Loucy (cell line): ENCODE measurements at regions not wholly inside any gene's neighbourhood (a gene's known extent, or its start where the extent isn't known, plus 50 kb on each side); places are given as distances from the start of the nearest gene placed in this dataset.

ENCODE experiments used
- H2AFZ ChIP-seq: fragments of 200-600 bp; sonication (generic); 2 replicates; pipeline ENCODE4 v1.6.0; 2016; ENCODE audit warnings: antibody characterized with exemption, mild to moderate bottlenecking, low read length, moderate library complexity
- H3F3A ChIP-seq: fragments of 200-600 bp; 2 replicates; pipeline ENCODE4 v1.6.0; 2016; ENCODE audit warnings: antibody characterized with exemption, low read depth, mild to moderate bottlenecking
- H3K27me3 ChIP-seq: fragments of 200-600 bp; sonication (generic); 2 replicates; pipeline ENCODE4 v1.6.1; 2014; ENCODE audit warnings: low read length, mild to moderate bottlenecking; ENCODE audit not compliant: insufficient read depth, poor library complexity, severe bottlenecking
- H3K36me3 ChIP-seq: fragments of 200-600 bp; sonication (generic); 2 replicates; pipeline ENCODE4 v1.6.1; 2016; ENCODE audit warnings: low read length; ENCODE audit not compliant: insufficient read depth
- H3K4me1 ChIP-seq: fragments of 200-600 bp; sonication (generic); 2 replicates; pipeline ENCODE4 v1.5.1; 2014; ENCODE audit warnings: low read length, mild to moderate bottlenecking; ENCODE audit not compliant: insufficient read depth, poor library complexity, severe bottlenecking
- H3K4me2 ChIP-seq: fragments of 200-600 bp; sonication (generic); 2 replicates; pipeline ENCODE4 v1.6.0; 2014; ENCODE audit warnings: antibody characterized with exemption, low read length, low read depth, mild to moderate bottlenecking; ENCODE audit not compliant: poor library complexity, severe bottlenecking
- H3K4me3 ChIP-seq: fragments of 200-600 bp; sonication (generic); 2 replicates; pipeline ENCODE4 v1.5.1; 2014; ENCODE audit warnings: low read length, mild to moderate bottlenecking, mixed read lengths; ENCODE audit not compliant: poor library complexity, severe bottlenecking
- H3K79me2 ChIP-seq: fragments of 200-600 bp; sonication (generic); 2 replicates; pipeline ENCODE4 v1.6.1; 2014; ENCODE audit warnings: low read length; ENCODE audit not compliant: insufficient read depth
- H3K9ac ChIP-seq: fragments of 200-600 bp; sonication (generic); 2 replicates; pipeline ENCODE4 v1.6.0; 2014; ENCODE audit warnings: mild to moderate bottlenecking, low read depth, low read length, moderate library complexity; ENCODE audit not compliant: poor library complexity, severe bottlenecking
- H3K9me2 ChIP-seq: fragments of 200-600 bp; sonication (generic); replicated peaks from 2 replicates; pipeline ENCODE4 v1.6.1; 2016; ENCODE audit warnings: low read depth, low read length, mixed read lengths
- H3K9me3 ChIP-seq: fragments of 200-600 bp; sonication (generic); 2 replicates; pipeline ENCODE4 v1.6.1; 2014; ENCODE audit warnings: mild to moderate bottlenecking, antibody characterized with exemption, low read length, low read depth; ENCODE audit not compliant: insufficient read depth
- H4K20me1 ChIP-seq: fragments of 200-600 bp; sonication (generic); 2 replicates; pipeline ENCODE4 v1.6.0; 2014; ENCODE audit warnings: antibody characterized with exemption, low read length, mild to moderate bottlenecking; ENCODE audit not compliant: insufficient read depth, poor library complexity, severe bottlenecking
- CTCF ChIP-seq: fragments of 200-600 bp; sonication (generic); conservative IDR thresholded peaks from 2 replicates; pipeline ENCODE4 v1.5.1; 2014; ENCODE audit warnings: mild to moderate bottlenecking, antibody characterized with exemption, low read length
- EZH2phosphoT487 ChIP-seq: fragments of 200-600 bp; IDR thresholded peaks from 2 replicates; pipeline ENCODE4 v1.6.1; 2018; ENCODE audit warnings: antibody characterized with exemption, mild to moderate bottlenecking, moderate library complexity, borderline replicate concordance

- Histone ChIP-seq H3K9me3 (no peaks in the 10 kb centered on the region), H3K9me2 (no peaks in the 10 kb centered on the region), H3K36me3 (no peaks in the 10 kb centered on the region), H3K9ac (no peak overlapping the region), H4K20me1 (no peaks in the 10 kb centered on the region), H3K4me2 (no peak overlapping the region), H3K4me3 (no peak overlapping the region), H3F3A (no peaks in the 10 kb centered on the region), H2AFZ (no peak overlapping the region), H3K27me3 (no peaks in the 10 kb centered on the region), H3K4me1 (no peaks in the 10 kb centered on the region), H3K79me2 (no peaks in the 10 kb centered on the region)
- TF ChIP-seq CTCF: no peak
- no peak for TF ChIP-seq EZH2phosphoT487
Observed at GRCh38 chr5:28850320-28850921, 1812.0 kb upstream of the CDH9 start.

GRCh38 chr5:28831042-28831441 is 1792.7 kb upstream of the CDH9 start:
- Histone ChIP-seq H4K20me1 (no peaks in the 10 kb centered on the region), H3K27me3 (no peaks in the 10 kb centered on the region), H3K9me2 (no peaks in the 10 kb centered on the region), H2AFZ (no peak overlapping the region), H3K4me1 (no peaks in the 10 kb centered on the region), H3K79me2 (no peaks in the 10 kb centered on the region), H3K9ac (no peak overlapping the region), H3K36me3 (no peaks in the 10 kb centered on the region), H3F3A (no peaks in the 10 kb centered on the region), H3K4me2 (no peak overlapping the region), H3K9me3 (no peaks in the 10 kb centered on the region), H3K4me3 (no peak overlapping the region)
- TF ChIP-seq EZH2phosphoT487 (no peak), CTCF (no peak)

- no peaks in the 10 kb centered on the region for H3K9me2 ChIP-seq
- H3K36me3 ChIP-seq: no peaks in the 10 kb centered on the region
- H3F3A ChIP-seq: no peaks in the 10 kb centered on the region
- H3K4me3 ChIP-seq: no peak overlapping the region
- no peak overlapping the region for H3K9ac ChIP-seq
- TF ChIP-seq EZH2phosphoT487 (no peak), CTCF (no peak)
- no peaks in the 10 kb centered on the region for H4K20me1 ChIP-seq
- H3K4me1 ChIP-seq: no peaks in the 10 kb centered on the region
- H3K79me2 ChIP-seq: no peaks in the 10 kb centered on the region
- no peaks in the 10 kb centered on the region for H3K27me3 ChIP-seq
- no peak overlapping the region for H2AFZ ChIP-seq
- no peak overlapping the region for H3K4me2 ChIP-seq
- peaks cover 6% of the 10 kb centered on the region; the same call in 1 of the 2 replicates for H3K9me3 ChIP-seq
Observed at GRCh38 chr5:28823231-28823630, 1784.8 kb upstream of the CDH9 start.
